NT2/D1 (cell line): ENCODE measurements at regions not wholly inside any gene's neighbourhood (a gene's known extent, or its start where the extent isn't known, plus 50 kb on each side); places are given as distances from the start of the nearest gene placed in this dataset.

ENCODE experiments used
- DNase-seq: peaks from one replicate; pipeline ENCODE4 v3.0.0-alpha.2; 2011; ENCODE audit warnings: low read depth, low spot score
- H3K27me3 ChIP-seq: 2 replicates; pipeline ENCODE4 v1.6.0; 2011; ENCODE audit warnings: mild to moderate bottlenecking; ENCODE audit not compliant: insufficient read length, insufficient read depth
- H3K36me3 ChIP-seq: 2 replicates; pipeline ENCODE4 v1.6.1; 2011; ENCODE audit warnings: mild to moderate bottlenecking, low read length, mixed read lengths; ENCODE audit not compliant: insufficient read depth, insufficient read length
- H3K4me1 ChIP-seq: 2 replicates; pipeline ENCODE4 v1.5.1; 2011; ENCODE audit not compliant: insufficient read depth, insufficient read length
- H3K4me3 ChIP-seq: 2 replicates; pipeline ENCODE4 v1.5.1; 2011; ENCODE audit warnings: low read depth; ENCODE audit not compliant: insufficient read length
- H3K9ac ChIP-seq: 2 replicates; pipeline ENCODE4 v1.6.0; 2011; ENCODE audit warnings: low read depth; ENCODE audit not compliant: insufficient read length
- H3K9me3 ChIP-seq: 2 replicates; pipeline ENCODE4 v1.5.1; 2011; ENCODE audit warnings: mild to moderate bottlenecking, low read length; ENCODE audit not compliant: insufficient read depth
- SUZ12 ChIP-seq: IDR thresholded peaks from 2 replicates; pipeline ENCODE4 v1.6.1; 2011; ENCODE audit not compliant: insufficient read length, insufficient read depth; ENCODE audit errors: extremely low read depth
- YY1 ChIP-seq: IDR thresholded peaks from 2 replicates; pipeline ENCODE4 v1.6.1; 2011; ENCODE audit not compliant: insufficient read length, insufficient read depth
- ZNF274 ChIP-seq: IDR thresholded peaks from 2 replicates; pipeline ENCODE4 v1.6.1; 2011; ENCODE audit warnings: mild to moderate bottlenecking, low read depth, low read length

DNA sequence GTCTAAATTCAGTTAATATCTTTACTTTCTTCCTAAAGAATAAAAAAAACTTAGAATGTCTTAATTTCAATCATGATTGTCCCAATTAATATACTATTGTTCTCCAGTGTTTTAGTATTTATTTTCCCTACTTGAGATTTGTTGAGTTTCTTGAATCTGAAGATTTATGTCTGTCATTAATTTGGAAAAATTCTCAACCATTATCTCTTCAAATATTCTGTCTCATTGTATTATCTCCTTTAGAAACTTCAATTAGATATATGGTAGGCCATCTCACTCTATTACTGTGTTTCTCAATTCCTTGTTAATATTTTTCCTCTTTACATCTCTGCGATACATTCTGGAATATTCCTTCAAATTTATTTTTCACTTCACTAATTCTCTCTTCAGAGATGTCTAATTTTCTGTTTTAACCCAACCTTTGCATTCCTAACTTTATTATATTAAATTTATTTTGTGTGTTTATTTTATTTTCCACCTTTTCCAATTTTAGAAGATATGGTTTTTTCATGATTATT lies 268.6 kb downstream of the QKI start:
- Histone ChIP-seq H3K27me3 (no peaks in the 10 kb centered on the region), H3K9me3 (no peaks in the 10 kb centered on the region), H3K4me1 (no peaks in the 10 kb centered on the region), H3K36me3 (no peaks in the 10 kb centered on the region), H3K4me3 (no peak overlapping the region), H3K9ac (no peak overlapping the region)
- no peak for TF ChIP-seq ZNF274
- TF ChIP-seq YY1, result no peak
- no peak for TF ChIP-seq SUZ12
- DNase-seq, result no peak

DNA sequence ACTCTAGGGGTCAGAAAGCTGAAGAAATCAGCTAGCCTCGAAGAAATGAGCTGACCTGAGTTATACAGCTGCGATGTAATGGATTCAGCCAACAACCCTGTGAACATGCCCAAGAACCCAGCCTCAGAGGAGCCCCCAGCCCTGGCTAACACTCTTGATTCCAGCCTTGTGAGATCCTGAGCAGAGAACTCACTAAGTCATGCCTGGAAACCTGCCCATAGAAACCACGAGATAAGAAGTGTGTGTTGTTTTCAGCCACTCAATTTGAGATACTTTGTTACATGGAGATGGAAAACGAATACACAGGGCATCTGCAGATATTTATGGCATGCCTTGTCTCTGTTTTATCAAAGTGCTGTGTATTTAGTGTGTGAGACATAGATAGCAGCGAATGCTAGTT lies 265.2 kb downstream of the QKI start:
- DNase-seq, result no peak
- Histone ChIP-seq H3K4me3 (no peak overlapping the region), H3K36me3 (no peaks in the 10 kb centered on the region), H3K9ac (no peak overlapping the region), H3K9me3 (no peaks in the 10 kb centered on the region), H3K4me1 (no peaks in the 10 kb centered on the region), H3K27me3 (no peaks in the 10 kb centered on the region)
- TF ChIP-seq ZNF274 (no peak), SUZ12 (no peak), YY1 (no peak)

DNA sequence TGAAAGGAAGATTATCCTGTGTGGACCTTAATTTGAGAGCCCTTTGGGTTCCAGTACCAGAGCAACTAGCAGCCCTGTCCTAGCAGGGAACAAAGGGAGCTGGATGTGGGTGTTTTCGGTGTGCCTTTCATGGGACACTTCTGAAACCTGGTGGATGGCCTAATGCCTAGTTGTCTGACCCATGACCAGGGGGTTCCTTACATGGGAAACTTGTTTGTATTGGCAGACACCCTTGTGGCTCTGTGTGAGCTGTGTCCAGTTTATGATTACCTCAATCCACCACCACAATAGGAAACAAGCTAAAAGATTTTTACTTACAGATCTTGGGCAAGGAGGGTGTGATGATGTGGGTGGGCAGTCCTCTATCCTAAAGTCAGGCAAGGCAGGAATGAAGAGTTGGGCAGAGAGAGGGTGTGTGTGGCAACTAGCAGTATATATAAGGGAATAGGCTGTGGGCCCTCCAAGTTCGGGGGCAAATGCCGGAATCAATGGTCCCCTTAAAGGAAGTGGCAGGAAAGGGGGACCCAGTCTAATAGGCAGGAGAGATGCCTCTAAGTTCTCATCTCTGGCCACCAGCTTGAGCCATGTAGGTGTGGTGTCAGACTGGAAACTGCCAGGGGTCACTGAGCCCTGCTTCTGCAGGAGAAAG lies 264.6 kb downstream of the QKI start:
- Histone ChIP-seq H3K27me3 (no peaks in the 10 kb centered on the region), H3K9me3 (no peaks in the 10 kb centered on the region), H3K9ac (no peak overlapping the region), H3K4me3 (no peak overlapping the region), H3K36me3 (no peaks in the 10 kb centered on the region), H3K4me1 (no peaks in the 10 kb centered on the region)
- DNase-seq, result no peak
- TF ChIP-seq SUZ12 (no peak), YY1 (no peak), ZNF274 (no peak)

DNA sequence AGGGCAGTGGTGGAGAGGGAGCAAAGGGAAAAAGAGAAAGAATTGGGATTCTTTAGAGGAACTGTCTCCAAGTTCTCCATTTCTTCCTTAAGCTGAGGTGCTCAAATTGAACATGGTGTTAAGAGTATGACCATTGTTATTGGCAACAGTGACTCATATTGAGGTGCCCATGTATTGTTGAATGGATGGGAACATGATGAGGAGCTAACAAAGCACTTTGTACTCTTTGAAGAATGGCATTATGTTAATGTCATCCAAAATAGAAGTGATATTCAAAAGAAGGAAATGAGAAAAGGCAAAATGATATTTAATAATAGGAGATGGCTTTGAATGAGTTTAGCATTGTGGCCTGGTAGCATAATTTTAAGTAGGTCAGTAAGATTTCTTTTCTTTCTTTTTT lies 261.1 kb downstream of the QKI start:
- no peak for TF ChIP-seq SUZ12
- TF ChIP-seq ZNF274, result no peak
- no peak for TF ChIP-seq YY1

DNA sequence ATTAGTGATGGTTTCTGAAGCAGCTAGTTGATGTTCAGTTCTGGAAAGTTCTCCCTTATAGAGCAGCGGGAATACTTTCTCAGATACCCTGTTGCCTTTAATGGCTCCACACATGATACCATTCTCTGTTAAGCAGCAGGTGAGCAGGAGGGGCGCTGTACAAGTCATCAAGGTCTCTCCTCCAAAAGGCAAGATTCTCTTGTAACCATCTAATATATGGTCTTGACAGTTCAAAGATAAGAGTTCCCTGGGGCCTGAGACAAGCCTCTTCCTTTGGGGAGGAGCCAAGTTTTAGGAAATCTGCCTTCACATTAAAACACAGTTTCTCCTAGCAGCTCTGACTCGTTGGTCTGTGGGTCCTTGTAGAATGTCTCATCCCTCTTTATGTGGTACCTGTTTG lies 258.2 kb downstream of the QKI start:
- H3K9me3 ChIP-seq, result no peaks in the 10 kb centered on the region; the same call in 1 of the 2 replicates
- no peaks in the 10 kb centered on the region for H3K27me3 ChIP-seq
- H3K4me1 ChIP-seq, result no peaks in the 10 kb centered on the region
- H3K36me3 ChIP-seq, result no peaks in the 10 kb centered on the region
- no peak for DNase-seq
- H3K9ac ChIP-seq, result no peak overlapping the region
- TF ChIP-seq YY1, result no peak
- no peak for TF ChIP-seq SUZ12
- TF ChIP-seq ZNF274, result no peak
- H3K4me3 ChIP-seq, result no peak overlapping the region

More for the DNA sequence above, 261.1 kb downstream of the QKI start:
- Histone ChIP-seq H3K4me1 (no peaks in the 10 kb centered on the region), H3K9ac (no peak overlapping the region), H3K27me3 (no peaks in the 10 kb centered on the region), H3K9me3 (no peaks in the 10 kb centered on the region; the same call in 1 of the 2 replicates), H3K36me3 (no peaks in the 10 kb centered on the region), H3K4me3 (no peak overlapping the region)
- DNase-seq, result no peak

DNA sequence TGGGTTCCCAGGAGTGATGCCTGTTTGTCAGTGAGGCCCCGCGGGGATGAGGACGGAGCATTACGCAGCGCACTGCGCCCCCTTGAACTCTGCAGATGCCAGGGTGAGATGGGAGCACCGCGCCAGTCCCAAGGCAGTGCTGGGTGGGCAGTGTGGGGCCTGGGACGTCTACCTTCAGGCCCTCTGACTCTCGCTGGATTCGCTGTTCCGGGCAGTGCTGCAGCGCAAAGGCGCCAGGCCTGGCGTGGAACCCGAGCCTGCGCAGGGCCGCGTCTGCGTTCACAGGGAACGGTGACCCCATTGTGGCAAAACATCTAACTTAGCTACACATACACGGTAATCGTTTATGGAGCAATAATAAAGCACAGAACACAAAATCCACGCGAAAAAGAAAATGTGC lies 257.3 kb downstream of the QKI start:
- no peak for DNase-seq
- Histone ChIP-seq H3K4me3 (no peak overlapping the region), H3K4me1 (no peaks in the 10 kb centered on the region), H3K36me3 (no peaks in the 10 kb centered on the region), H3K27me3 (no peaks in the 10 kb centered on the region), H3K9ac (no peak overlapping the region), H3K9me3 (no peaks in the 10 kb centered on the region; the same call in 1 of the 2 replicates)
- TF ChIP-seq SUZ12, result no peak
- TF ChIP-seq ZNF274, result no peak
- no peak for TF ChIP-seq YY1

DNA sequence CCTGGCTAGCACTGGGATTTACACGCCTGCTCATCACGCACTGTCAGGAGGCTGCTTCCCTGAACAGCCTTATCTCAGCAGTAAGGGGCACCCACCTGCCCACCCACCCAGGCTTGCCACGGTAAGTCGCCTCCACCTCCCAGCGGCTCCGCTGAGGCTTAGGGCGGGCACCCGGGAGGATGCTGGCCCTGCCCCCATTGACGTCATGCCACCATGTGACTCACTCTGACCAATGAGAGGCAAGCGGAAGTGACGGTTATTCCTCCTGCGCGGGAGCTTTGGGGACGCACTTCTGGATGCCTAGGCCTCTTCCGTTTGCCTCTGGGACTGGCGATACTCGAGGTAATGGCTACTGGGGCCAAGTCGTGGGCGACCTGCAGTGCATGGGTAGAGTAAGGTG lies 256.8 kb downstream of the QKI start:
- Histone ChIP-seq H3K9ac (no peak overlapping the region), H3K27me3 (no peaks in the 10 kb centered on the region), H3K4me1 (no peaks in the 10 kb centered on the region), H3K36me3 (no peaks in the 10 kb centered on the region), H3K9me3 (no peaks in the 10 kb centered on the region; the same call in 1 of the 2 replicates), H3K4me3 (no peak overlapping the region)
- DNase-seq, result no peak
- TF ChIP-seq YY1 (no peak), ZNF274 (no peak), SUZ12 (no peak)
